ENCODE measurements at regions not wholly inside any gene's neighbourhood (a gene's known extent, or its start where the extent isn't known, plus 50 kb on each side); places are given as distances from the start of the nearest gene placed in this dataset.
"Not testable (repeated sequence)": the region's sequence is repeated elsewhere in the genome, so short reads cannot be mapped to it uniquely, and the experiment has no call there.

DNA sequence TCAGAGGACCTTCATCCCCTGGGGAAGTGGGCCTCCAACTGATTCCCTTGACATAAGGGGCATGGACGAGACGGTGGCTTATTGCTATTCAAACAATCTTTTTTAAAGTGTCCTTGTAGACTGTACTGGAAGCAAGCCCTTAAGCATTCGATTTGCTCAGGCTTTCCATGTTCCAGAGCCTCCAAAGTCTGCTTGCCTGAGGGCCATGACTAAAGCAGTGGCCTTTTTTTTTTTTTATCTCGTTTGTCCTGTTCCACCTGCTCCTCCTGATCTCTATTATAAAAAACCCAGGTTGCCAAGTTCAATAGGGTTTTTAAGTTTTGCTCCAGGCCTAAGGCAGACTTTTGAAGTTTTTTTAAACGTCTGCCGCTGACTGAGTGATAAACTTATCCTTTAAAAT lies 103.7 kb upstream of the AADAT start:
- H3K9me3 Mint-ChIP-seq: peaks cover 2 to 3% of the 10 kb centered on the region in 2 donors

DNA sequence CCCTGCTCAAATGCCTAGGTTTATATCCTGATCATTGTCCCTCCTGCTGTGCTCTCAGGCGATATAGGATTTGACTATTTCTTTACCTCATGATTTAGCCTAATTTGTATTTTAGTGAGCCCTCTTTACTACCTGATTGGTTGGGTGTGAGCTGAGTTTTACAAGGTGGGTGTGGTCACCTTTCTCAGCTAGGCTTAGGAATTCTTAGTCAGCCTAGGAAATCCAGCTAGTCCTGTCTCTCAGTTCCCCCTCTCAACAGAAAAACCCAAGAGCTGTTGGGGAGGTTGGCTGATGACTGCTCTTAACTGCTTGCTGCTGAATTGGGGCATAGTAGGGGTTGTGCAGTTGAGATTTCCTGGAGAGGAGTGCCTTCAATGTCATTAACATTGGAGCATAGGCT lies 100.5 kb upstream of the AADAT start:
- Mint-ChIP-seq H3K4me3 (no peak overlapping the region), H3K4me1 (ENCODE audit: low read depth) (no peaks in the 10 kb centered on the region), H3K27me3 (ENCODE audit: low read depth) (no peaks in the 10 kb centered on the region), H3K27ac (no peak overlapping the region), H3K36me3 (ENCODE audit: insufficient read depth in 2 of 2) (no peaks in the 10 kb centered on the region), H3K9me3 (no peaks in the 10 kb centered on the region)
- ATAC-seq (replicated peaks in 1 of 2): no peak
- DNase-seq: no peak

More for the DNA sequence above, 103.7 kb upstream of the AADAT start:
- Mint-ChIP-seq H3K4me3 (no peak overlapping the region), H3K27ac (no peak overlapping the region), H3K36me3 (ENCODE audit: insufficient read depth in 2 of 2) (no peaks in the 10 kb centered on the region), H3K4me1 (ENCODE audit: low read depth) (no peaks in the 10 kb centered on the region), H3K27me3 (ENCODE audit: low read depth) (no peaks in the 10 kb centered on the region)
- DNase-seq (no peak), ATAC-seq (replicated peaks in 1 of 2) (no peak)

DNA sequence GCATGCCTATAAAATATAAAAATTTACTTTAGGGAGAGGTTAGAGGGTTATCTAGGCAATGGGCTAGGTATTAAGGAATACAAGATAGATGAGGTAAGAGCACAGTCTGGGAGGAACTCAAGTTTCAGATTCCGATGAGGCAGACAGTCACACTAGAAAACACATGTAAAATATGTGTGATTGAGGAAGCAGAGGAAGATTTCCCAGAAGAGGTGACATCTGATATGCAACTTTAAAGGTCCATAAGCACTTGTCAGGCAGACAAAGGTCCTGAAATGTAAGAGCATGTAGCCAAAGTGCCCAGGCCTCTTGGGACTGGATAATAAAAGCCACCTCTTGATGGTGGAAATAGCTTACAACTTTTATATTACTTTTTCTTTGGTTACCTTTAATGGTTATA lies 81.1 kb upstream of the AADAT start:
- no peak for ATAC-seq (replicated peaks in 1 of 2)
- no peak overlapping the region for H3K27ac Mint-ChIP-seq
- H3K4me3 Mint-ChIP-seq: no peak overlapping the region
- no peaks in the 10 kb centered on the region for H3K27me3 Mint-ChIP-seq (ENCODE audit: low read depth)
- DNase-seq: no peak
- peaks cover 0 to 2% of the 10 kb centered on the region in 2 donors for H3K36me3 Mint-ChIP-seq (ENCODE audit: insufficient read depth in 2 of 2)
- peaks cover 2 to 5% of the 10 kb centered on the region in 2 donors for H3K9me3 Mint-ChIP-seq
- H3K4me1 Mint-ChIP-seq (ENCODE audit: low read depth): no peaks in the 10 kb centered on the region

DNA sequence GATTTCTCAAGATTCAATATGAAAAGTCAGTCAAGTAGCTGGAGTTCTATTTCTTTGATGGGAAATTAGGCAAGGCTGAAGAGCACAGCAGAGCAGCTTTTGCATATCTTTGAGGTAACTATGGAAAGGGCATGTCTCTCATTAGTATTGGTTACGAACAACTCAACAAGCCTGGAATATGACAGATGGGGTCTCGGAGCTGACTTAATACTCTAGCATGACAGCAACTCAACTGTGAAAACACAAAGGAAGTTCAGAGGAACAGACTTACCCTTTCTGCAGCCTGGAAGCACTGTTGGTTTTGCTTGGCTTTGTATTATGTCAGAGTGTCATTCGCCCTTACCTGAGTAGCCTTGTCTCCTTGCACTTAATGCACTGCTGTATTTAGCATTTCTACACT lies 79.9 kb upstream of the AADAT start:
- no peaks in the 10 kb centered on the region for H3K9me3 Mint-ChIP-seq
- H3K27me3 Mint-ChIP-seq (ENCODE audit: low read depth): no peaks in the 10 kb centered on the region
- peaks cover 0 to 2% of the 10 kb centered on the region in 2 donors for H3K36me3 Mint-ChIP-seq (ENCODE audit: insufficient read depth in 2 of 2)
- DNase-seq (no peak), ATAC-seq (replicated peaks in 1 of 2) (no peak)
- H3K4me3 Mint-ChIP-seq: no peak overlapping the region
- no peaks in the 10 kb centered on the region for H3K4me1 Mint-ChIP-seq (ENCODE audit: low read depth)
- H3K27ac Mint-ChIP-seq: no peak overlapping the region

DNA sequence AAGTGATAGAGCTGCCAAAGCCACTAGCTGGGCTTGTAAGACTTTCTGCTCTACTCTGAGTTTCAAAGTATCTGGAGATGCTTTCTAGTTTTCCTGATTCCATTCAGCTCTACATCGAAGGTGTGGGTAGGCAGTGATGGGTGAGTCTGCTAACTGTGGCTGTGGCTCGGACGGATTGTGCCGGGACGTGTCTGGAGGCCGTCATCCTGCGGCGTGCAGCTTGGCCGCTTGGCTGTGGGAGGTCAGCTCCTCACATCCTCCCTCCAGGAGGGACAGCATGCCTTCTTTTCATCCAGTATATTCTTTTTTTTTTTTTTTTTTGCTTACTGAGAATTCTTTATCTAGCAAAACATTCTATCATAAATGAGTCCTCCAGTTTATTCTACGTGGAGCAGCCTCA lies 77.9 kb upstream of the AADAT start:
- H3K4me3 Mint-ChIP-seq: no peak overlapping the region
- DNase-seq: no peak
- H3K27me3 Mint-ChIP-seq (ENCODE audit: low read depth): no peaks in the 10 kb centered on the region
- H3K27ac Mint-ChIP-seq: no peak overlapping the region
- peaks cover 0 to 2% of the 10 kb centered on the region in 2 donors for H3K36me3 Mint-ChIP-seq (ENCODE audit: insufficient read depth in 2 of 2)
- H3K4me1 Mint-ChIP-seq (ENCODE audit: low read depth): no peaks in the 10 kb centered on the region
- no peak for ATAC-seq (replicated peaks in 1 of 2)
- no peaks in the 10 kb centered on the region for H3K9me3 Mint-ChIP-seq

DNA sequence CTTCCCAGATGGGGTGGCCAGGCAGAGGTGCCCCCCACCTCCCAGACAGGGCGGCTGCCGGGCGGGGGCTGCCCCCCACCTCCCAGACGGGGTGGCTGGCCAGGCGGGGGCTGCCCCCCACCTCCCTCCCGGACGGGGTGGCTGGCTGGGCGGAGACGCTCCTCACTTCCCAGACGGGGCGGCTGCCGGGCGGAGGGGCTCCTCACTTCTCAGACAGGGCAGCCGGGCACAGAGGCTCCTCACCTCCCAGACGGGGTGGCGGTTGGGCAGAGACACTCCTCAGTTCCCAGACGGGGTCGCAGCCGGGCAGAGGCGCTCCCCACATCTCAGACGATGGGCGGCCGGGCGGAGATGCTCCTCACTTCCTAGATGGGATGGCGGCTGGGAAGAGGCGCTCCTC lies 76.4 kb upstream of the AADAT start:
- H3K36me3 Mint-ChIP-seq (ENCODE audit: insufficient read depth in 2 of 2); H3K4me3 Mint-ChIP-seq; H3K27me3 Mint-ChIP-seq (ENCODE audit: low read depth); DNase-seq; ATAC-seq (replicated peaks in 1 of 2); H3K9me3 Mint-ChIP-seq; H3K27ac Mint-ChIP-seq; H3K4me1 Mint-ChIP-seq (ENCODE audit: low read depth): not testable (repeated sequence)

DNA sequence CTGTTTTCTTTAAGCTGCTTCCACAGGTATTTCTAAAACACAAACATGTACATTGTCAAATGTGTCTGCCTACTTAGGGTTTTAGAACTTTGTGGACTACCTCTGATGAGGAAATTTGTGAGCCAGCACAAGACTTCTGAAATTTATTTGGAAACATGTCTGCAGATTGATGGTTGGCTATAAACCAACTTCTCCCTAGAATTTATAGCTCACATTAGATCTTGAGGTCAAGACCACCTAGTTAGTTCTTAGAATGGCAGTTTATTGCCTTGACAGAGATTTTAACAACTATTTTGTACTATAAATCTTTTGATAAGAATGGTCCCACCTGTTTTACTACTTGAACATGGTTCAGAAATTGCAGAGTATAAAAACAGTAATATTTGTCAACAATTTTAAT lies 72.7 kb upstream of the AADAT start:
- DNase-seq (no peak), ATAC-seq (replicated peaks in 1 of 2) (no peak)
- Mint-ChIP-seq H3K36me3 (ENCODE audit: insufficient read depth in 2 of 2) (peaks cover 0 to 2% of the 10 kb centered on the region in 2 donors), H3K27me3 (ENCODE audit: low read depth) (no peaks in the 10 kb centered on the region), H3K27ac (no peak overlapping the region), H3K4me3 (no peak overlapping the region), H3K4me1 (ENCODE audit: low read depth) (no peaks in the 10 kb centered on the region), H3K9me3 (no peaks in the 10 kb centered on the region)

DNA sequence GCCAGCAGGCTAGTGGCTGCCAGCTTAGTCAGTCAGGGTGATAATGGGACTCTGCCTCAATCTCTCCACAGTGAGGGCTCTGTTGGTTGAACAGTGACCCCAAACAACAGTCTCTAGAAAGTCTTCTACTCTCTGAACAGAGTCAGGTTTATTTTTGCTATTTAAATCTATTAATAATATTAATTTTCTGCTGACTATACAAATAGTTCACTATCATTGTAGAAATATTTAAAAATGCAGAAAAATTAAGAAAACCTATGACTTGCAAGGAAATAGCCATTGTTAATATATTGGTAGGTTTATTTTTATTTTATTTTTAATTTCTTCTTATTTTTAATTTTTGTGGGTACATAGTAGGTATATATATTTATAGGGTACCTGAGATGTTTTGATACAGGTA lies 67.9 kb upstream of the AADAT start:
- Mint-ChIP-seq H3K36me3 (ENCODE audit: insufficient read depth in 2 of 2) (no peaks in the 10 kb centered on the region), H3K9me3 (peaks cover 3 to 5% of the 10 kb centered on the region in 2 donors), H3K4me1 (ENCODE audit: low read depth) (no peaks in the 10 kb centered on the region), H3K4me3 (no peak overlapping the region), H3K27me3 (ENCODE audit: low read depth) (no peaks in the 10 kb centered on the region), H3K27ac (no peak overlapping the region)
- DNase-seq (no peak), ATAC-seq (replicated peaks in 1 of 2) (no peak)

DNA sequence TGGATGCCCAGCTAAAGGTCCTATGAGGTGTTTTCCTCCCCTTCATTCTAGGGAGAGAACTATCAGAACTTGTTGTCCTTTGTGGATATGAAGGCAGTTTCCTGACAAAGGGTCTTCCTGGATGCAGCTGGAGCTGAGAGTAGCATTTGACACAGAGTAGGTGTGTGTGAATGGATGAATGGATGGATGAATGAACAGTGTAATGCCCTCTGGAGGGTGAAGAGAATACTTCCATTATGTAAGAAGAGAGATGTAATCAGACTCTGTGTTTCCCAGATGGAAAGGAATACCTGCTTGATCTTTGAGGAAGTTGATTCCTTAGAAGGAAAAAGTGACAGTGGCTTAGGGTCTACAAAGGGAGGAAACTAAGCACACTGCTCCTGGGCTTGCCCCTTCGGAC lies 55.4 kb upstream of the AADAT start:
- Mint-ChIP-seq H3K4me3 (no peak overlapping the region), H3K9me3 (no peaks in the 10 kb centered on the region), H3K36me3 (ENCODE audit: insufficient read depth in 2 of 2) (no peaks in the 10 kb centered on the region), H3K4me1 (ENCODE audit: low read depth) (no peaks in the 10 kb centered on the region), H3K27me3 (ENCODE audit: low read depth) (no peaks in the 10 kb centered on the region), H3K27ac (no peak overlapping the region)
- no peak for ATAC-seq (replicated peaks in 1 of 2)
- no peak for DNase-seq

DNA sequence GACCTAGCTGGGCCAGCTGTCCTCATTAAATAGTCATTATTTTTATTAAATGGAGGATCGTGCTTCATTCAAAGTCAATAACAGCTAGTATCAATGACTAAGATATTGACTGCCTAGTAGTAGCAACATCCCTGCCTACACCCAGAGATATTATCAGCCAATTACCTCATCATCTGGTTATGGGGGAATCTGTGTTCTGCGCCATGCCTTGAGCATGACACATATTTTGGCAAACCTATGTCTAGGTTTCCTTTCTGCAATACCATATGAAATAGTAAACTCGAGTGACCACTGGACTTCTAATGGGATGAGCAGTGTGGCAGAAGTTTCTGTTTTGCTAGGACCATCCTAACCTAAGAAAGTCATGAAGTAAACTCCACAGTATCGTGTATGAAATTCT lies 50.0 kb upstream of the AADAT start:
- no peak for DNase-seq
- no peaks in the 10 kb centered on the region for H3K36me3 Mint-ChIP-seq (ENCODE audit: insufficient read depth in 2 of 2)
- H3K27ac Mint-ChIP-seq: no peak overlapping the region
- no peaks in the 10 kb centered on the region for H3K27me3 Mint-ChIP-seq (ENCODE audit: low read depth)
- ATAC-seq (replicated peaks in 1 of 2): no peak
- no peak overlapping the region for H3K4me3 Mint-ChIP-seq
- H3K4me1 Mint-ChIP-seq (ENCODE audit: low read depth): peaks cover 7% of the 10 kb centered on the region
- no peaks in the 10 kb centered on the region for H3K9me3 Mint-ChIP-seq
